H1 (cell line): ENCODE measurements at regions not wholly inside any gene's neighbourhood (a gene's known extent, or its start where the extent isn't known, plus 50 kb on each side); places are given as distances from the start of the nearest gene placed in this dataset.

ENCODE experiments used
- GABPA ChIP-seq: IDR thresholded peaks from 2 replicates; pipeline ENCODE4 v1.6.1; 2011; ENCODE audit warnings: mild to moderate bottlenecking, low read length, moderate library complexity, borderline replicate concordance; ENCODE audit not compliant: insufficient read depth

DNA sequence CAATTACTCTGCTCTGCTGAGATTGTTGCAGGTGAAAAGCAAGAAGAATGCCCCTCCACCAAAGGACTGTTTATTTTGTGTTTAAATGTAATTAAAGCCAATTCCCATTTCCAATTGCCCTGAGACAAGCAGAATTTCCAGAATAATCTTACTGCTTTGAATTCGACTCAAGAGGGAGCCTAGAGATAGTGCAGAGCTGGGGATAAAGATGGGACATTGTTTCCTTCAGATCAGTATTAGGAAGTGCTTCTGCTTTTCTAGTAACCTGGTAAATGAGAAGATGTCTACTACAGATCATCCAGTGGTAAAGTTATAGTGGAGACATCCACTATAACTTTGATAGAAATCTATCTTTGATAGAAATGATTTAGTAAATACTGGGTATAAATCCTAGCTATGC, 326.9 kb downstream of the UBE3D start (continued):
- no peak for TF ChIP-seq GABPA
